GM19372 (cell line): ENCODE measurements at regions not wholly inside any gene's neighbourhood (a gene's known extent, or its start where the extent isn't known, plus 50 kb on each side); places are given as distances from the start of the nearest gene placed in this dataset.

Source experiments
- ATAC-seq: cut with Tn5 transposase; IDR thresholded peaks from one replicate; pipeline ENCODE4 v1.9.1; 2021; ENCODE audit warnings: mild to moderate bottlenecking, low read depth, moderate library complexity; ENCODE audit not compliant: unreplicated experiment

- no peak for ATAC-seq
Measured at GRCh38 chr10:121025731-121026130, 174.6 kb downstream of the WDR11 start.

GRCh38 chr10:121027371-121027770, 176.2 kb downstream of the WDR11 start:
- no peak for ATAC-seq

- ATAC-seq: no peak
Measured at GRCh38 chr10:121032460-121032859, 181.3 kb downstream of the WDR11 start.

GRCh38 chr10:121033366-121033765, 182.2 kb downstream of the WDR11 start:
- ATAC-seq: no peak

GRCh38 chr10:121036431-121036830, 185.3 kb downstream of the WDR11 start:
- ATAC-seq: no peak

GRCh38 chr10:121041499-121041898, 190.3 kb downstream of the WDR11 start:
- no peak for ATAC-seq

- ATAC-seq: no peak
Measured at GRCh38 chr10:121041906-121042305, 190.7 kb downstream of the WDR11 start.

- no peak for ATAC-seq
Measured at GRCh38 chr10:121042342-121042741, 191.2 kb downstream of the WDR11 start.

- ATAC-seq: no peak
Measured at GRCh38 chr10:121043124-121043849, 192.1 kb downstream of the WDR11 start.

GRCh38 chr10:121048749-121049148, 197.6 kb downstream of the WDR11 start:
- no peak for ATAC-seq

- ATAC-seq: no peak
Measured at GRCh38 chr10:121049489-121049888, 198.3 kb downstream of the WDR11 start.

GRCh38 chr10:121049923-121050322, 198.8 kb downstream of the WDR11 start:
- ATAC-seq: no peak

GRCh38 chr10:121051171-121051570, 200.0 kb downstream of the WDR11 start:
- no peak for ATAC-seq

GRCh38 chr10:121051696-121052279, 200.6 kb downstream of the WDR11 start:
- no peak for ATAC-seq

GRCh38 chr10:121053151-121053550, 202.0 kb downstream of the WDR11 start:
- no peak for ATAC-seq

GRCh38 chr10:121054874-121055273, 203.7 kb downstream of the WDR11 start:
- ATAC-seq: no peak

- no peak for ATAC-seq
Measured at GRCh38 chr10:121057269-121057668, 206.1 kb downstream of the WDR11 start.

- ATAC-seq: no peak
Measured at GRCh38 chr10:121058082-121058481, 206.9 kb downstream of the WDR11 start.

- ATAC-seq: no peak
Measured at GRCh38 chr10:121059351-121059750, 208.2 kb downstream of the WDR11 start.

- ATAC-seq: no peak
Measured at GRCh38 chr10:121062115-121062514, 211.0 kb downstream of the WDR11 start.

GRCh38 chr10:121063744-121064143, 212.6 kb downstream of the WDR11 start:
- ATAC-seq: no peak

GRCh38 chr10:121064491-121064890, 213.3 kb downstream of the WDR11 start:
- ATAC-seq: no peak
